SU-DHL-6 (cell line): ENCODE measurements at regions not wholly inside any gene's neighbourhood (a gene's known extent, or its start where the extent isn't known, plus 50 kb on each side); places are given as distances from the start of the nearest gene placed in this dataset.

Experiments
- H2AFZ ChIP-seq: fragments of 200-600 bp; sonication (generic); 2 replicates; pipeline ENCODE4 v1.6.1; 2014; ENCODE audit warnings: low read depth, mild to moderate bottlenecking, moderate library complexity, mixed read lengths, antibody characterized with exemption, low read length; ENCODE audit not compliant: severe bottlenecking
- H3F3A ChIP-seq: fragments of 200-600 bp; shearing (Covaris generic); 2 replicates; pipeline ENCODE4 v1.6.0; 2016; ENCODE audit warnings: antibody characterized with exemption, mild to moderate bottlenecking; ENCODE audit not compliant: insufficient read depth
- H3K27ac ChIP-seq: fragments of 200-600 bp; sonication (generic); 2 replicates; pipeline ENCODE4 v1.5.1; 2016; ENCODE audit warnings: low read depth, mild to moderate bottlenecking, low read length, moderate library complexity, mixed read lengths
- H3K27me3 ChIP-seq: fragments of 200-600 bp; sonication (generic), shearing (Covaris generic); 2 replicates; pipeline ENCODE4 v1.6.0; 2014; ENCODE audit warnings: mild to moderate bottlenecking, low read length
- H3K36me3 ChIP-seq: fragments of 200-600 bp; sonication (generic); 2 replicates; pipeline ENCODE4 v1.6.1; 2014; ENCODE audit warnings: mild to moderate bottlenecking, low read length, mixed read lengths
- H3K4me2 ChIP-seq: fragments of 300-600, 200-600 bp; shearing (Covaris generic), sonication (generic); 2 replicates; pipeline ENCODE4 v1.6.0; 2014; ENCODE audit warnings: low read length, low read depth, mild to moderate bottlenecking; ENCODE audit not compliant: poor library complexity, severe bottlenecking
- H3K4me3 ChIP-seq: fragments of 200-600 bp; sonication (generic); 2 replicates; pipeline ENCODE4 v1.5.1; 2014; ENCODE audit warnings: antibody characterized with exemption, low read length, mild to moderate bottlenecking, mixed read lengths; ENCODE audit not compliant: insufficient read depth, poor library complexity, severe bottlenecking
- H3K79me2 ChIP-seq: fragments of 200-600 bp; sonication (generic); 2 replicates; pipeline ENCODE4 v1.6.1; 2014; ENCODE audit warnings: mild to moderate bottlenecking, low read length, moderate library complexity; ENCODE audit not compliant: insufficient read depth
- H3K9ac ChIP-seq: fragments of 200-600 bp; sonication (generic); 2 replicates; pipeline ENCODE4 v1.7.0; 2014; ENCODE audit warnings: mild to moderate bottlenecking, low read length
- H3K9me2 ChIP-seq: fragments of 200-600 bp; sonication (generic); replicated peaks from 2 replicates; pipeline ENCODE4 v1.6.1; 2014; ENCODE audit warnings: low read length; ENCODE audit not compliant: insufficient read depth
- H3K9me3 ChIP-seq: fragments of 200-600 bp; sonication (generic); 2 replicates; pipeline ENCODE4 v1.6.1; 2014; ENCODE audit warnings: low read length, mixed read lengths; ENCODE audit not compliant: insufficient read depth
- H4K20me1 ChIP-seq: fragments of 200-600 bp; sonication (generic); 2 replicates; pipeline ENCODE4 v1.6.1; 2014; ENCODE audit warnings: low read depth, mild to moderate bottlenecking, antibody characterized with exemption, low read length, moderate library complexity, mixed read lengths
- CTCF ChIP-seq: fragments of 200-600 bp; sonication (generic); IDR thresholded peaks from one replicate; pipeline ENCODE4 v1.5.1; 2017; ENCODE audit warnings: antibody characterized with exemption, mild to moderate bottlenecking, low read length, moderate library complexity; ENCODE audit not compliant: insufficient read depth, poor library complexity, severe bottlenecking
- EZH2phosphoT487 ChIP-seq: fragments of 200-600 bp; sonication (generic), shearing (Covaris generic); conservative IDR thresholded peaks from 2 replicates; pipeline ENCODE4 v1.6.1; 2018; ENCODE audit warnings: mild to moderate bottlenecking, antibody characterized with exemption, low read length, moderate library complexity, mixed read lengths

- no peaks in the 10 kb centered on the region for H3K36me3 ChIP-seq
- H4K20me1 ChIP-seq: no peaks in the 10 kb centered on the region
- no peak overlapping the region for H3K4me2 ChIP-seq
- H2AFZ ChIP-seq: no peak overlapping the region
- no peaks in the 10 kb centered on the region for H3K9me2 ChIP-seq
- no peak overlapping the region for H3K4me3 ChIP-seq
- H3F3A ChIP-seq: no peaks in the 10 kb centered on the region
- H3K9ac ChIP-seq: no peak overlapping the region
- no peaks in the 10 kb centered on the region for H3K79me2 ChIP-seq
- H3K9me3 ChIP-seq: no peaks in the 10 kb centered on the region
- no peak for TF ChIP-seq EZH2phosphoT487
- TF ChIP-seq CTCF: no peak
- H3K27me3 ChIP-seq: no peaks in the 10 kb centered on the region
- no peak overlapping the region for H3K27ac ChIP-seq
Measured at GRCh38 chr7:45390180-45390579, 184.0 kb upstream of the ADCY1 start.

- no peak overlapping the region for H3K4me2 ChIP-seq
Measured at GRCh38 chr7:45390731-45391130, 183.4 kb upstream of the ADCY1 start.

GRCh38 chr7:45391618-45392451 lies 182.3 kb upstream of the ADCY1 start:
- Histone ChIP-seq H3K79me2 (no peaks in the 10 kb centered on the region), H4K20me1 (no peaks in the 10 kb centered on the region), H3K27ac (no peak overlapping the region), H3K27me3 (no peaks in the 10 kb centered on the region), H3K9me3 (no peaks in the 10 kb centered on the region), H3K9ac (no peak overlapping the region), H3K4me3 (no peak overlapping the region), H3K4me2 (no peak overlapping the region), H2AFZ (no peak overlapping the region), H3K9me2 (no peaks in the 10 kb centered on the region), H3K36me3 (no peaks in the 10 kb centered on the region), H3F3A (no peaks in the 10 kb centered on the region)
- TF ChIP-seq EZH2phosphoT487 (no peak), CTCF (no peak)

More at GRCh38 chr7:45390731-45391130, 183.4 kb upstream of the ADCY1 start:
- Histone ChIP-seq H3K9me3 (no peaks in the 10 kb centered on the region), H3K27me3 (no peaks in the 10 kb centered on the region), H3F3A (no peaks in the 10 kb centered on the region), H3K9ac (no peak overlapping the region), H3K27ac (no peak overlapping the region), H3K79me2 (no peaks in the 10 kb centered on the region), H3K4me3 (no peak overlapping the region), H3K36me3 (no peaks in the 10 kb centered on the region), H4K20me1 (no peaks in the 10 kb centered on the region), H2AFZ (no peak overlapping the region), H3K9me2 (no peaks in the 10 kb centered on the region)
- TF ChIP-seq EZH2phosphoT487 (no peak), CTCF (no peak)
